NB4 (cell line): ENCODE measurements at regions not wholly inside any gene's neighbourhood (a gene's known extent, or its start where the extent isn't known, plus 50 kb on each side); places are given as distances from the start of the nearest gene placed in this dataset.

Experiments
- CTCF ChIP-seq: IDR thresholded peaks from one replicate; pipeline ENCODE4 v1.5.1; 2012; ENCODE audit warnings: low read depth, low read length
- TF ChIP-seq, protein P1 (sequence below): IDR thresholded peaks from 2 replicates; pipeline ENCODE4 v1.6.1; 2011; ENCODE audit warnings: low read depth, low read length

DNA sequence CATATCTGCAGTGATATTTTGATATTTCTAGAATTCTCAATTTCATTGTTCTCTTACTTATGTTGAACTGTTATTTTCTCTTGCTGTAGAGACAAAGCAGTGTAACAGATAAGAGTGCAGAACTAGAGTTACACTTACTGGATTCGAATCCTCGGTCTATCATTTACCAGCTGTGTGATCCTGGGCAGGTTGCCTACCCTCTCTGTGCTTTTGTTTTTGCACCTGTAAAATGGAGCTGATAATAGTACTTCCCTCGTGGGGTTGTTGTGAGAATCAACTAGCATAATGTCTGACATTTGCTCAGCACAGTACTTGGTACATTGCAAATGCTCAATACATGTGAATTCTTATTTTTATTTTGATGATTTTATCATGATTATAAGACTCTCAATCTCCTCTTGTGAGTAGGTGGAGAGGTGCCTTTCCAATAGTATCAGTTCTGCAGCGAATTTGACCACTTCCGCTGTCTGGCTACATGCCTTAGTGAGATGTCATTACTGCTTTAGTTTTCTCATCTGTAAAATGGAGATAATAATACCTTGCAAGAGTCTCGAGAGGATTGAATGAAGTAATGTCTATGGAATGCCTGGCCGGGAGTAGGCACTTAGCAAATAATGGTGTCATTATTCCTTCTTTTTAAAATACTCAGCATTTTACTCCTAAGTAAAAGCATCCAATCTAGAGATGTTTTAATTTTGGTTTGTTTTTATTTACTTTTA lies 312.2 kb upstream of the MAF start:
- no peak for TF ChIP-seq CTCF
- TF ChIP-seq, protein P1, sequence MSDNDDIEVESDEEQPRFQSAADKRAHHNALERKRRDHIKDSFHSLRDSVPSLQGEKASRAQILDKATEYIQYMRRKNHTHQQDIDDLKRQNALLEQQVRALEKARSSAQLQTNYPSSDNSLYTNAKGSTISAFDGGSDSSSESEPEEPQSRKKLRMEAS = no peak
